ENCODE measurements at regions not wholly inside any gene's neighbourhood (a gene's known extent, or its start where the extent isn't known, plus 50 kb on each side); places are given as distances from the start of the nearest gene placed in this dataset.

DNA sequence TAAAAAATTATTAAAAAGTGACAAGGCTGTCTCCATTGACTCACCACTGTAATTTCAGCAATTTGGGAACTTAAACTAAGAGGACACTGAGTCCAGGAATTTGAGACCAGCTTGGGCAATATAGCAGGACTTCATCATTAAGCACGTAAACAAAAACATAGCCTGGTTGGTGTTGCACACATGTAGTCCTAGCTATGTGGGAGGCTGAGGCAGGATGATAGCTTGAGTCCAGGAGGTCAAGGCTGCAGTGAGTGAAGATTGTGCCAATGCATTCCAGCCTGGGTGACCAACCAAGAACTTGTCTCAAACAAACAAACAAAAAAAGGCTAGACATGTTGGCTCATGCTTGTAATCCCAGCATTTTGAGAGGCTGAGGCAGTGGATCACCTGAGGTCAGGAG lies 439.4 kb upstream of the TSPY4 start:
- TF ChIP-seq POLR2AphosphoS5 (IDR thresholded peaks at IDR 0.05; ENCODE audit: low read depth) (no peak), JUNB (IDR thresholded peaks at IDR 0.05; ENCODE audit: unreplicated experiment) (no peak)
- TF ChIP-seq, protein P1, sequence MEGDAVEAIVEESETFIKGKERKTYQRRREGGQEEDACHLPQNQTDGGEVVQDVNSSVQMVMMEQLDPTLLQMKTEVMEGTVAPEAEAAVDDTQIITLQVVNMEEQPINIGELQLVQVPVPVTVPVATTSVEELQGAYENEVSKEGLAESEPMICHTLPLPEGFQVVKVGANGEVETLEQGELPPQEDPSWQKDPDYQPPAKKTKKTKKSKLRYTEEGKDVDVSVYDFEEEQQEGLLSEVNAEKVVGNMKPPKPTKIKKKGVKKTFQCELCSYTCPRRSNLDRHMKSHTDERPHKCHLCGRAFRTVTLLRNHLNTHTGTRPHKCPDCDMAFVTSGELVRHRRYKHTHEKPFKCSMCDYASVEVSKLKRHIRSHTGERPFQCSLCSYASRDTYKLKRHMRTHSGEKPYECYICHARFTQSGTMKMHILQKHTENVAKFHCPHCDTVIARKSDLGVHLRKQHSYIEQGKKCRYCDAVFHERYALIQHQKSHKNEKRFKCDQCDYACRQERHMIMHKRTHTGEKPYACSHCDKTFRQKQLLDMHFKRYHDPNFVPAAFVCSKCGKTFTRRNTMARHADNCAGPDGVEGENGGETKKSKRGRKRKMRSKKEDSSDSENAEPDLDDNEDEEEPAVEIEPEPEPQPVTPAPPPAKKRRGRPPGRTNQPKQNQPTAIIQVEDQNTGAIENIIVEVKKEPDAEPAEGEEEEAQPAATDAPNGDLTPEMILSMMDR (conservative IDR thresholded peaks at IDR 0.05; ENCODE audit: low read depth in 2 of 2) = no peak
